SU-DHL-6 (cell line): ENCODE measurements at regions not wholly inside any gene's neighbourhood (a gene's known extent, or its start where the extent isn't known, plus 50 kb on each side); places are given as distances from the start of the nearest gene placed in this dataset.

Experiments
- H2AFZ ChIP-seq: fragments of 200-600 bp; sonication (generic); 2 replicates; pipeline ENCODE4 v1.6.1; 2014; ENCODE audit warnings: low read depth, mild to moderate bottlenecking, moderate library complexity, mixed read lengths, antibody characterized with exemption, low read length; ENCODE audit not compliant: severe bottlenecking
- H3F3A ChIP-seq: fragments of 200-600 bp; shearing (Covaris generic); 2 replicates; pipeline ENCODE4 v1.6.0; 2016; ENCODE audit warnings: antibody characterized with exemption, mild to moderate bottlenecking; ENCODE audit not compliant: insufficient read depth
- H3K27ac ChIP-seq: fragments of 200-600 bp; sonication (generic); 2 replicates; pipeline ENCODE4 v1.5.1; 2016; ENCODE audit warnings: low read depth, mild to moderate bottlenecking, low read length, moderate library complexity, mixed read lengths
- H3K27me3 ChIP-seq: fragments of 200-600 bp; sonication (generic), shearing (Covaris generic); 2 replicates; pipeline ENCODE4 v1.6.0; 2014; ENCODE audit warnings: mild to moderate bottlenecking, low read length
- H3K36me3 ChIP-seq: fragments of 200-600 bp; sonication (generic); 2 replicates; pipeline ENCODE4 v1.6.1; 2014; ENCODE audit warnings: mild to moderate bottlenecking, low read length, mixed read lengths
- H3K4me2 ChIP-seq: fragments of 300-600, 200-600 bp; shearing (Covaris generic), sonication (generic); 2 replicates; pipeline ENCODE4 v1.6.0; 2014; ENCODE audit warnings: low read length, low read depth, mild to moderate bottlenecking; ENCODE audit not compliant: poor library complexity, severe bottlenecking
- H3K4me3 ChIP-seq: fragments of 200-600 bp; sonication (generic); 2 replicates; pipeline ENCODE4 v1.5.1; 2014; ENCODE audit warnings: antibody characterized with exemption, low read length, mild to moderate bottlenecking, mixed read lengths; ENCODE audit not compliant: insufficient read depth, poor library complexity, severe bottlenecking
- H3K79me2 ChIP-seq: fragments of 200-600 bp; sonication (generic); 2 replicates; pipeline ENCODE4 v1.6.1; 2014; ENCODE audit warnings: mild to moderate bottlenecking, low read length, moderate library complexity; ENCODE audit not compliant: insufficient read depth
- H3K9ac ChIP-seq: fragments of 200-600 bp; sonication (generic); 2 replicates; pipeline ENCODE4 v1.7.0; 2014; ENCODE audit warnings: mild to moderate bottlenecking, low read length
- H3K9me2 ChIP-seq: fragments of 200-600 bp; sonication (generic); replicated peaks from 2 replicates; pipeline ENCODE4 v1.6.1; 2014; ENCODE audit warnings: low read length; ENCODE audit not compliant: insufficient read depth
- H3K9me3 ChIP-seq: fragments of 200-600 bp; sonication (generic); 2 replicates; pipeline ENCODE4 v1.6.1; 2014; ENCODE audit warnings: low read length, mixed read lengths; ENCODE audit not compliant: insufficient read depth
- H4K20me1 ChIP-seq: fragments of 200-600 bp; sonication (generic); 2 replicates; pipeline ENCODE4 v1.6.1; 2014; ENCODE audit warnings: low read depth, mild to moderate bottlenecking, antibody characterized with exemption, low read length, moderate library complexity, mixed read lengths
- CTCF ChIP-seq: fragments of 200-600 bp; sonication (generic); IDR thresholded peaks from one replicate; pipeline ENCODE4 v1.5.1; 2017; ENCODE audit warnings: antibody characterized with exemption, mild to moderate bottlenecking, low read length, moderate library complexity; ENCODE audit not compliant: insufficient read depth, poor library complexity, severe bottlenecking
- EZH2phosphoT487 ChIP-seq: fragments of 200-600 bp; sonication (generic), shearing (Covaris generic); conservative IDR thresholded peaks from 2 replicates; pipeline ENCODE4 v1.6.1; 2018; ENCODE audit warnings: mild to moderate bottlenecking, antibody characterized with exemption, low read length, moderate library complexity, mixed read lengths

- no peak overlapping the region for H3K27ac ChIP-seq
- H3K27me3 ChIP-seq, result no peaks in the 10 kb centered on the region
- H3K9me2 ChIP-seq, result no peaks in the 10 kb centered on the region
- H3K36me3 ChIP-seq, result no peaks in the 10 kb centered on the region
- no peak overlapping the region for H3K9ac ChIP-seq
- TF ChIP-seq EZH2phosphoT487 (no peak), CTCF (no peak)
- no peaks in the 10 kb centered on the region for H3K79me2 ChIP-seq
- H2AFZ ChIP-seq, result no peak overlapping the region
- no peaks in the 10 kb centered on the region for H3F3A ChIP-seq
- H3K9me3 ChIP-seq, result peaks cover 6% of the 10 kb centered on the region; the same call in 1 of the 2 replicates
- H3K4me2 ChIP-seq, result no peak overlapping the region
- H4K20me1 ChIP-seq, result no peaks in the 10 kb centered on the region
- no peak overlapping the region for H3K4me3 ChIP-seq
These were observed 152.5 kb upstream of the ATP10A start for GRCh38 chr15:26015516-26016075.

- no peak for TF ChIP-seq CTCF
- no peak for TF ChIP-seq EZH2phosphoT487
- H3K4me2 ChIP-seq, result no peak overlapping the region
These were observed 150.9 kb upstream of the ATP10A start for GRCh38 chr15:26013981-26014380.

GRCh38 chr15:26011916-26012315 lies 148.8 kb upstream of the ATP10A start:
- no peaks in the 10 kb centered on the region for H3K9me2 ChIP-seq
- no peak overlapping the region for H3K9ac ChIP-seq
- H4K20me1 ChIP-seq, result no peaks in the 10 kb centered on the region
- no peak overlapping the region for H3K27ac ChIP-seq
- no peak overlapping the region for H3K4me2 ChIP-seq
- H3K27me3 ChIP-seq, result no peaks in the 10 kb centered on the region
- no peaks in the 10 kb centered on the region for H3K9me3 ChIP-seq
- no peaks in the 10 kb centered on the region for H3F3A ChIP-seq
- no peak overlapping the region for H3K4me3 ChIP-seq
- no peak overlapping the region for H2AFZ ChIP-seq
- TF ChIP-seq CTCF, result no peak
- no peak for TF ChIP-seq EZH2phosphoT487
- H3K79me2 ChIP-seq, result no peaks in the 10 kb centered on the region
- H3K36me3 ChIP-seq, result no peaks in the 10 kb centered on the region

More at GRCh38 chr15:26013981-26014380, 150.9 kb upstream of the ATP10A start:
- Histone ChIP-seq H2AFZ (no peak overlapping the region), H3K79me2 (no peaks in the 10 kb centered on the region), H3F3A (no peaks in the 10 kb centered on the region), H3K36me3 (no peaks in the 10 kb centered on the region), H3K9me3 (peaks cover 6% of the 10 kb centered on the region; the same call in 1 of the 2 replicates), H3K4me3 (no peak overlapping the region), H3K27me3 (no peaks in the 10 kb centered on the region), H3K9me2 (no peaks in the 10 kb centered on the region), H3K9ac (no peak overlapping the region), H4K20me1 (no peaks in the 10 kb centered on the region), H3K27ac (no peak overlapping the region)
